Ishikawa (cell line): ENCODE measurements at regions not wholly inside any gene's neighbourhood (a gene's known extent, or its start where the extent isn't known, plus 50 kb on each side); places are given as distances from the start of the nearest gene placed in this dataset.

ENCODE experiments used
- CEBPB ChIP-seq: IDR thresholded peaks from 2 replicates; pipeline ENCODE4 v1.6.1; 2012
- CREB1 ChIP-seq: IDR thresholded peaks from 2 replicates; pipeline ENCODE4 v1.6.1; 2012; ENCODE audit warnings: low read depth
- EP300 ChIP-seq: IDR thresholded peaks from 2 replicates; pipeline ENCODE4 v1.6.1; 2012; ENCODE audit warnings: borderline replicate concordance
- FOXM1 ChIP-seq: IDR thresholded peaks from 2 replicates; pipeline ENCODE4 v1.6.1; 2012; ENCODE audit warnings: low read depth, borderline replicate concordance
- RAD21 ChIP-seq: IDR thresholded peaks from 2 replicates; pipeline ENCODE4 v1.6.1; 2012; ENCODE audit warnings: low read depth
- REST ChIP-seq: IDR thresholded peaks from 2 replicates; pipeline ENCODE4 v1.6.1; 2012; ENCODE audit warnings: low read depth, mild to moderate bottlenecking
- TCF12 ChIP-seq: IDR thresholded peaks from 2 replicates; pipeline ENCODE4 v1.6.1; 2012; ENCODE audit warnings: low read depth
- YY1 ChIP-seq: IDR thresholded peaks from 2 replicates; pipeline ENCODE4 v1.6.1; 2012; ENCODE audit warnings: low read depth

GRCh38 chr4:58113126-58113525 lies 1002.9 kb upstream of the IGFBP7 start:
- no peak for TF ChIP-seq EP300
- no peak for TF ChIP-seq RAD21
- no peak for TF ChIP-seq TCF12
- TF ChIP-seq CEBPB: no peak
- no peak for TF ChIP-seq FOXM1
- TF ChIP-seq REST: no peak
- no peak for TF ChIP-seq YY1
- TF ChIP-seq CREB1: no peak
